GM12874 (cell line): ENCODE measurements at regions not wholly inside any gene's neighbourhood (a gene's known extent, or its start where the extent isn't known, plus 50 kb on each side); places are given as distances from the start of the nearest gene placed in this dataset.

Source experiments
- CTCF ChIP-seq: IDR thresholded peaks from 2 replicates; pipeline ENCODE4 v1.5.1; 2011; ENCODE audit warnings: low read depth, mild to moderate bottlenecking, control low read depth, low read length, moderate library complexity; ENCODE audit not compliant: insufficient read depth

- TF ChIP-seq CTCF = no peak
These were observed 221.0 kb downstream of the ESM1 start for GRCh38 chr5:54764102-54765090.

GRCh38 chr5:54761213-54761701 lies 224.1 kb downstream of the ESM1 start:
- TF ChIP-seq CTCF = no peak

- no peak for TF ChIP-seq CTCF
These were observed 225.0 kb downstream of the ESM1 start for GRCh38 chr5:54760182-54760935.

- no peak for TF ChIP-seq CTCF
These were observed 227.4 kb downstream of the ESM1 start for GRCh38 chr5:54758038-54758437.

- no peak for TF ChIP-seq CTCF
These were observed 227.9 kb downstream of the ESM1 start for GRCh38 chr5:54757541-54757940.

GRCh38 chr5:54756796-54757402 lies 228.5 kb downstream of the ESM1 start:
- TF ChIP-seq CTCF = no peak

- no peak for TF ChIP-seq CTCF
These were observed 229.1 kb downstream of the ESM1 start for GRCh38 chr5:54756301-54756700.
